Fibroblast of lung (primary cell): ENCODE measurements at regions not wholly inside any gene's neighbourhood (a gene's known extent, or its start where the extent isn't known, plus 50 kb on each side); places are given as distances from the start of the nearest gene placed in this dataset.

Source experiments
- DNase-seq, 2 donors: peaks; one replicate each; pipeline versions ENCODE4 v3.0.0 to v3.0.0-alpha.2; 2010; ENCODE audit warnings: low read depth in 2 of 2
- H2AFZ ChIP-seq: 2 replicates; pipeline ENCODE4 v1.5.1; 2012; ENCODE audit warnings: low read length, control low read depth, inconsistent platforms
- H3K27ac ChIP-seq: 2 replicates; pipeline ENCODE4 v1.5.1; 2011; ENCODE audit warnings: low read length, control low read depth; ENCODE audit not compliant: insufficient read depth
- H3K27me3 ChIP-seq: 2 replicates; pipeline ENCODE4 v1.5.1; 2011; ENCODE audit warnings: mild to moderate bottlenecking, low read length; ENCODE audit not compliant: control insufficient read depth, insufficient read depth
- H3K36me3 ChIP-seq: 2 replicates; pipeline ENCODE4 v1.5.1; 2011; ENCODE audit warnings: low read length; ENCODE audit not compliant: control insufficient read depth, insufficient read depth
- H3K4me1 ChIP-seq: 2 replicates; pipeline ENCODE4 v1.5.1; 2011; ENCODE audit warnings: low read length; ENCODE audit not compliant: control insufficient read depth, insufficient read depth; ENCODE audit errors: extremely low read depth
- H3K4me2 ChIP-seq: 2 replicates; pipeline ENCODE4 v1.5.1; 2011; ENCODE audit warnings: low read length, control low read depth; ENCODE audit not compliant: insufficient read depth; ENCODE audit errors: extremely low read depth
- H3K4me3 ChIP-seq, 4 experiments: fragments of 200-600 bp in 1 of 4; sonication (generic) in 1 of 4; replicated peaks in 1 of 4; 2 replicates each; pipeline ENCODE4 v1.5.1; 2011 to 2016; ENCODE audit warnings: low read length in 4 of 4, low read depth in 3 of 4, mild to moderate bottlenecking in 3 of 4, control low read depth in 2 of 4, inconsistent platforms in 1 of 4, mixed read lengths in 1 of 4; ENCODE audit not compliant: insufficient read depth in 1 of 4; ENCODE audit errors: control extremely low read depth in 1 of 4
- H3K79me2 ChIP-seq: 2 replicates; pipeline ENCODE4 v1.5.1; 2012; ENCODE audit warnings: mild to moderate bottlenecking, low read length, inconsistent platforms; ENCODE audit not compliant: control insufficient read depth, insufficient read depth
- H3K9ac ChIP-seq: 2 replicates; pipeline ENCODE4 v1.5.1; 2011; ENCODE audit warnings: mild to moderate bottlenecking, low read length, control low read depth; ENCODE audit not compliant: insufficient read depth
- H3K9me3 ChIP-seq: 2 replicates; pipeline ENCODE4 v1.5.1; 2012; ENCODE audit warnings: low read depth, low read length; ENCODE audit not compliant: control insufficient read depth, insufficient read depth
- H4K20me1 ChIP-seq: 2 replicates; pipeline ENCODE4 v1.5.1; 2011; ENCODE audit warnings: low read length; ENCODE audit not compliant: control insufficient read depth, insufficient read depth; ENCODE audit errors: extremely low read depth
- EZH2 ChIP-seq: IDR thresholded peaks from 2 replicates; pipeline ENCODE4 v1.5.1; 2012; ENCODE audit warnings: low read length, control low read depth, mild to moderate bottlenecking; ENCODE audit errors: missing control alignments
- TF ChIP-seq, protein P1 (sequence below), 2 donors: IDR thresholded peaks in 1 of 2; conservative IDR thresholded peaks in 1 of 2; 1 replicate in 1 of 2; 2 replicates in 1 of 2; pipeline ENCODE4 v1.5.1; 2011 to 2012; ENCODE audit warnings: low read length in 2 of 2, control low read depth in 1 of 2, inconsistent platforms in 1 of 2, low read depth in 1 of 2, mild to moderate bottlenecking in 1 of 2

- TF ChIP-seq EZH2 = no peak
- TF ChIP-seq, protein P1, sequence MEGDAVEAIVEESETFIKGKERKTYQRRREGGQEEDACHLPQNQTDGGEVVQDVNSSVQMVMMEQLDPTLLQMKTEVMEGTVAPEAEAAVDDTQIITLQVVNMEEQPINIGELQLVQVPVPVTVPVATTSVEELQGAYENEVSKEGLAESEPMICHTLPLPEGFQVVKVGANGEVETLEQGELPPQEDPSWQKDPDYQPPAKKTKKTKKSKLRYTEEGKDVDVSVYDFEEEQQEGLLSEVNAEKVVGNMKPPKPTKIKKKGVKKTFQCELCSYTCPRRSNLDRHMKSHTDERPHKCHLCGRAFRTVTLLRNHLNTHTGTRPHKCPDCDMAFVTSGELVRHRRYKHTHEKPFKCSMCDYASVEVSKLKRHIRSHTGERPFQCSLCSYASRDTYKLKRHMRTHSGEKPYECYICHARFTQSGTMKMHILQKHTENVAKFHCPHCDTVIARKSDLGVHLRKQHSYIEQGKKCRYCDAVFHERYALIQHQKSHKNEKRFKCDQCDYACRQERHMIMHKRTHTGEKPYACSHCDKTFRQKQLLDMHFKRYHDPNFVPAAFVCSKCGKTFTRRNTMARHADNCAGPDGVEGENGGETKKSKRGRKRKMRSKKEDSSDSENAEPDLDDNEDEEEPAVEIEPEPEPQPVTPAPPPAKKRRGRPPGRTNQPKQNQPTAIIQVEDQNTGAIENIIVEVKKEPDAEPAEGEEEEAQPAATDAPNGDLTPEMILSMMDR (conservative IDR thresholded peaks at IDR 0.05 in 1 of 2, IDR thresholded peaks at IDR 0.05 in 1 of 2; ENCODE audit: low read depth in 1 of 2, low read length in 2 of 2) = no peak
- no peaks in the 10 kb centered on the region for H3K27me3 ChIP-seq
Observed at GRCh38 chr7:115479448-115479847, 551.1 kb downstream of the TFEC start.

DNA sequence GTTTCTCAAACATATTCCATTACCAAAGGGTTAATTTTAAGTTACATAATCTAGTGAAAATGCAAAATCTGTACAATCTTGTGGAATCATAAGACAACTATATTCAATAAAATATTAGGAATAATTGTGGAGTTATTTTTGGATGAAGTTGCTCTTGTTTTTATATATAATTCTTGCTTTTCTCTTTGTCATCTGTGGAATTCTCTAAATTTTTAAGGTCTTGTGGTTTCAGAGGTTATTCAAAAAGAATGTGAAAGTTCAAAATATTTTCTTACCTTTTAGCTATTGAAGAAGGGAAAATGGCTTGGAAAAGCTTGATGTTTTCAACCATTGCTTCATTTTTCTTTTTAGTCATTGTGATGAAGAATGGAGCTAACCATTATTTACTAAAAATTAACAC is 552.1 kb downstream of the TFEC start:
- DNase-seq = peak in 1 of 2 donors; percentile 47
- H3K27ac ChIP-seq = no peak overlapping the region

More at GRCh38 chr7:115479448-115479847, 551.1 kb downstream of the TFEC start:
- no peaks in the 10 kb centered on the region for H3K36me3 ChIP-seq
- H3K4me3 ChIP-seq = no peak overlapping the region
- no peak for DNase-seq
- H3K79me2 ChIP-seq = no peaks in the 10 kb centered on the region
- H3K4me1 ChIP-seq = no peaks in the 10 kb centered on the region
- H2AFZ ChIP-seq = no peak overlapping the region
- H3K9me3 ChIP-seq = no peaks in the 10 kb centered on the region
- no peak overlapping the region for H3K4me2 ChIP-seq
- H3K27ac ChIP-seq = no peak overlapping the region
- no peak overlapping the region for H3K9ac ChIP-seq
- H4K20me1 ChIP-seq = no peaks in the 10 kb centered on the region

GRCh38 chr7:115477193-115477651 is 553.3 kb downstream of the TFEC start:
- Histone ChIP-seq H3K4me1 (no peaks in the 10 kb centered on the region), H3K4me3 (peak overlapping the region; percentile 40 to 62 (median 57)), H3K4me2 (peak overlapping the region; percentile 66), H3K9me3 (no peaks in the 10 kb centered on the region), H3K79me2 (no peaks in the 10 kb centered on the region), H4K20me1 (no peaks in the 10 kb centered on the region), H3K27me3 (no peaks in the 10 kb centered on the region), H3K27ac (peak overlapping the region; percentile 50), H3K36me3 (no peaks in the 10 kb centered on the region), H2AFZ (peak overlapping the region; percentile 73), H3K9ac (peak overlapping the region; percentile 26)
- no peak for TF ChIP-seq EZH2
- TF ChIP-seq, protein P1 (conservative IDR thresholded peaks at IDR 0.05 in 1 of 2, IDR thresholded peaks at IDR 0.05 in 1 of 2; ENCODE audit: low read depth in 1 of 2, low read length in 2 of 2) = no peak
- peak; percentile 38 for DNase-seq

More for the DNA sequence above, 552.1 kb downstream of the TFEC start:
- no peaks in the 10 kb centered on the region for H3K27me3 ChIP-seq
- no peaks in the 10 kb centered on the region for H3K36me3 ChIP-seq
- H3K9ac ChIP-seq = no peak overlapping the region
- no peak overlapping the region for H2AFZ ChIP-seq
- no peak overlapping the region for H3K4me2 ChIP-seq
- TF ChIP-seq, protein P1 (conservative IDR thresholded peaks at IDR 0.05 in 1 of 2, IDR thresholded peaks at IDR 0.05 in 1 of 2; ENCODE audit: low read depth in 1 of 2, low read length in 2 of 2) = no peak
- no peak for TF ChIP-seq EZH2
- H3K4me3 ChIP-seq = no peak overlapping the region
- H3K4me1 ChIP-seq = no peaks in the 10 kb centered on the region
- no peaks in the 10 kb centered on the region for H3K79me2 ChIP-seq
- no peaks in the 10 kb centered on the region for H4K20me1 ChIP-seq
- H3K9me3 ChIP-seq = no peaks in the 10 kb centered on the region
